ENCODE measurements at regions not wholly inside any gene's neighbourhood (a gene's known extent, or its start where the extent isn't known, plus 50 kb on each side); places are given as distances from the start of the nearest gene placed in this dataset.
"Not testable (repeated sequence)": the region's sequence is repeated elsewhere in the genome, so short reads cannot be mapped to it uniquely, and the experiment has no call there.

DNA sequence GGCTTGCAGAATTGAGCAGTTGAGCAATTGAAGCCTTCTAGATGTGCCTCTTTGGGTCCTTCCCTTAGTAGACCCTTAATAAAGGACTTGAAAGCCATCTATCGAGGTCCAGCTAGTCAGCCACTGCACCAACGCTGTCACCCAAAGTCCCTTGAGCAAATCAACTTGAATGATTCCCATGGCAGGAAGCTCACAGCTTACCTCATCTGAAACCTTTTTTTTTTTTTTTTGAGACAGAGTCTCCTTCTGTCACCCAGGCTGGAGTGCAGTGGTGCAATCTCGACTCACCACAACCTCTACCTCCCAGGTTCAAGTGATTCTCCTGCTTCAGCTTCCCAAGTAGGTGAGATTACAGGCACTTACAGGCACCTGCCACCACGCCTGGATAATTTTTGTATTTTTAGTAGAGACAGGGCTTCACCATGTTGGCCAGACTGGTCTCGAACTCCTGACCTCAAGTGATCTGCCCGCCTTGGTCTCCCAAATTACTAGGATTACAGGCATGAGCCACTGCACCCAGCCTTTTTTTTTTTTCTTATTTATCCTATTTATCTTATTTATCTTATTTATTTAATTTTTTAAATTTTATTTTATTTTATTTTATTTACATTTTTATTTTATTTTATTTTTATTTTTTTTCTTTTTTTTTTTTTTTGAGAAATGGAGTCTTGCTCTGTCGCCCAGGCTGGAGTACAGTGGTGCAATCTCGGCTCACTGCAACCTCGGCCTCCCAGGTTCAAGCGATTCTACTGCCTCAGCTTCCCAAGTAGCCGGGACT, 143.8 kb downstream of the NUFIP1 start:
- TF ChIP-seq, protein P1, sequence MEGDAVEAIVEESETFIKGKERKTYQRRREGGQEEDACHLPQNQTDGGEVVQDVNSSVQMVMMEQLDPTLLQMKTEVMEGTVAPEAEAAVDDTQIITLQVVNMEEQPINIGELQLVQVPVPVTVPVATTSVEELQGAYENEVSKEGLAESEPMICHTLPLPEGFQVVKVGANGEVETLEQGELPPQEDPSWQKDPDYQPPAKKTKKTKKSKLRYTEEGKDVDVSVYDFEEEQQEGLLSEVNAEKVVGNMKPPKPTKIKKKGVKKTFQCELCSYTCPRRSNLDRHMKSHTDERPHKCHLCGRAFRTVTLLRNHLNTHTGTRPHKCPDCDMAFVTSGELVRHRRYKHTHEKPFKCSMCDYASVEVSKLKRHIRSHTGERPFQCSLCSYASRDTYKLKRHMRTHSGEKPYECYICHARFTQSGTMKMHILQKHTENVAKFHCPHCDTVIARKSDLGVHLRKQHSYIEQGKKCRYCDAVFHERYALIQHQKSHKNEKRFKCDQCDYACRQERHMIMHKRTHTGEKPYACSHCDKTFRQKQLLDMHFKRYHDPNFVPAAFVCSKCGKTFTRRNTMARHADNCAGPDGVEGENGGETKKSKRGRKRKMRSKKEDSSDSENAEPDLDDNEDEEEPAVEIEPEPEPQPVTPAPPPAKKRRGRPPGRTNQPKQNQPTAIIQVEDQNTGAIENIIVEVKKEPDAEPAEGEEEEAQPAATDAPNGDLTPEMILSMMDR (IDR thresholded peaks at IDR 0.05; ENCODE audit: borderline replicate concordance, extremely low read depth, low read length, poor library complexity, severe bottlenecking): not testable (repeated sequence)
- not testable (repeated sequence) for TF ChIP-seq EZH2 (IDR thresholded peaks at IDR 0.05; ENCODE audit: borderline replicate concordance, low read depth, low read length, severe bottlenecking)
